H1 (cell line): ENCODE measurements at regions not wholly inside any gene's neighbourhood (a gene's known extent, or its start where the extent isn't known, plus 50 kb on each side); places are given as distances from the start of the nearest gene placed in this dataset.

ENCODE experiments used
- CTCF ChIA-PET: fragments of 300-600 bp; sonication (Branson Sonifier 250); formaldehyde crosslinking; loops from one replicate; lab custom pipeline; 2021; ENCODE audit not compliant: partially characterized antibody; lab: Charles Lee
- POLR2A ChIA-PET: fragments of 300-600 bp; sonication (Branson Sonifier 250); formaldehyde crosslinking; loops from one replicate; lab custom pipeline; 2021; ENCODE audit warnings: inconsistent platforms; ENCODE audit not compliant: partially characterized antibody; lab: Charles Lee
- DNase-seq, 2 experiments: peaks; one replicate each; pipeline versions ENCODE4 v3.0.0 to v3.0.0-alpha.2; 2010 to 2022; ENCODE audit warnings: low spot score in 2 of 2, low read depth in 1 of 2, mixed read lengths in 1 of 2
- FAIRE-seq: peaks from 2 replicates; lab custom pipeline; 2011; peaks lifted over from hg19 to GRCh38; lab: Jason Lieb, UNC
- H2AFZ ChIP-seq: 2 replicates; pipeline ENCODE4 v1.8.1; 2012; ENCODE audit warnings: low read length, inconsistent platforms
- H2AK5ac ChIP-seq: 2 replicates; pipeline ENCODE4 v1.6.1; 2013; ENCODE audit warnings: low read depth, low read length
- H2BK120ac ChIP-seq: replicated peaks from 2 replicates; pipeline ENCODE3; 2013; ENCODE audit warnings: low read depth, low read length, inconsistent platforms
- H2BK12ac ChIP-seq: 2 replicates; pipeline ENCODE4 v1.6.1; 2013; ENCODE audit warnings: low read depth, low read length
- H2BK15ac ChIP-seq: 2 replicates; pipeline ENCODE4 v1.6.1; 2013; ENCODE audit warnings: low read length
- H2BK20ac ChIP-seq: 2 replicates; pipeline ENCODE4 v1.6.1; 2013; ENCODE audit warnings: low read length
- H2BK5ac ChIP-seq: 2 replicates; pipeline ENCODE4 v1.6.1; 2013; ENCODE audit warnings: low read depth, low read length
- H3K14ac ChIP-seq: 2 replicates; pipeline ENCODE4 v1.6.1; 2013; ENCODE audit warnings: inconsistent platforms; ENCODE audit not compliant: insufficient read length
- H3K18ac ChIP-seq: 2 replicates; pipeline ENCODE4 v1.6.1; 2013; ENCODE audit warnings: low read length; ENCODE audit errors: extremely low read depth
- H3K23ac ChIP-seq: 2 replicates; pipeline ENCODE4 v1.6.1; 2013; ENCODE audit warnings: inconsistent platforms; ENCODE audit not compliant: insufficient read length
- H3K23me2 ChIP-seq: 2 replicates; pipeline ENCODE4 v1.6.1; 2013; ENCODE audit warnings: low read depth, low read length
- H3K27ac ChIP-seq: 2 replicates; pipeline ENCODE4 v1.6.1; 2011; ENCODE audit warnings: low read depth, low read length, inconsistent platforms
- H3K27me3 ChIP-seq, 4 experiments: replicated peaks in 1 of 4; 1 replicate in 1 of 4; 2 replicates in 3 of 4; pipeline versions ENCODE4 v1.6.1 to v1.8.1; 2011 to 2013; ENCODE audit warnings: low read length in 3 of 4, mild to moderate bottlenecking in 3 of 4, inconsistent platforms in 2 of 4, mixed read lengths in 2 of 4, moderate library complexity in 1 of 4; ENCODE audit not compliant: control insufficient read depth in 3 of 4, insufficient read depth in 3 of 4; ENCODE audit errors: extremely low read depth in 1 of 4
- H3K36me3 ChIP-seq, 4 experiments: 2 replicates each; pipeline versions ENCODE4 v1.6.1 to v1.8.1; 2011 to 2013; ENCODE audit warnings: mild to moderate bottlenecking in 4 of 4, low read length in 3 of 4, moderate library complexity in 2 of 4, control low read depth in 1 of 4, inconsistent platforms in 1 of 4; ENCODE audit not compliant: insufficient read depth in 4 of 4, control insufficient read depth in 2 of 4
- H3K4ac ChIP-seq: replicated peaks from 2 replicates; pipeline ENCODE3; 2013; ENCODE audit warnings: low read length, low read depth, mixed read lengths, inconsistent platforms; ENCODE audit not compliant: insufficient read length
- H3K4me1 ChIP-seq, 4 experiments: replicated peaks in 1 of 4; 1 replicate in 1 of 4; 2 replicates in 3 of 4; pipeline versions ENCODE4 v1.6.1 to v1.8.1; 2011 to 2013; ENCODE audit warnings: low read length in 3 of 4, inconsistent platforms in 2 of 4, mixed read lengths in 1 of 4; ENCODE audit not compliant: insufficient read depth in 4 of 4, control insufficient read depth in 3 of 4
- H3K4me2 ChIP-seq, 2 experiments: 2 replicates each; pipeline versions ENCODE4 v1.6.1 to v1.8.1; 2011 to 2013; ENCODE audit warnings: low read depth in 2 of 2, low read length in 2 of 2, control low read depth in 1 of 2, inconsistent platforms in 1 of 2, mild to moderate bottlenecking in 1 of 2; ENCODE audit not compliant: insufficient read depth in 1 of 2
- H3K4me3 ChIP-seq, 4 experiments: fragments of 200-600, 300-600 bp in 1 of 4; sonication (generic), shearing (Covaris generic), sonication (Bioruptor Twin) in 1 of 4; 2 replicates each; pipeline versions ENCODE4 v1.5.1 to v1.8.1; 2011 to 2016; ENCODE audit warnings: low read length in 4 of 4, low read depth in 3 of 4, control low read depth in 2 of 4, inconsistent platforms in 2 of 4, mild to moderate bottlenecking in 2 of 4, mixed read lengths in 1 of 4, moderate library complexity in 1 of 4; ENCODE audit not compliant: insufficient read depth in 2 of 4; ENCODE audit errors: extremely low read depth in 1 of 4
- H3K56ac ChIP-seq: replicated peaks from 2 replicates; pipeline ENCODE3; 2013; ENCODE audit warnings: low read depth, mild to moderate bottlenecking, mixed read lengths, low read length, inconsistent platforms; ENCODE audit not compliant: insufficient read length
- H3K79me1 ChIP-seq: 2 replicates; pipeline ENCODE4 v1.6.1; 2013; ENCODE audit warnings: low read depth, low read length, control low read depth
- H3K79me2 ChIP-seq, 2 experiments: 2 replicates each; pipeline versions ENCODE4 v1.6.1 to v1.8.1; 2012 to 2013; ENCODE audit warnings: low read length in 2 of 2, mild to moderate bottlenecking in 2 of 2, inconsistent platforms in 1 of 2; ENCODE audit not compliant: insufficient read depth in 2 of 2, control insufficient read depth in 1 of 2
- H3K9ac ChIP-seq, 4 experiments: replicated peaks in 1 of 4; 1 replicate in 1 of 4; 2 replicates in 3 of 4; pipeline versions ENCODE4 v1.6.1 to v1.8.1; 2011 to 2013; ENCODE audit warnings: low read depth in 3 of 4, low read length in 3 of 4, control low read depth in 2 of 4, mild to moderate bottlenecking in 2 of 4, moderate library complexity in 2 of 4, inconsistent platforms in 1 of 4; ENCODE audit errors: extremely low read depth in 1 of 4
- H3K9me3 ChIP-seq, 2 experiments: 2 replicates each; pipeline versions ENCODE4 v1.6.1 to v1.8.1; 2012 to 2013; ENCODE audit warnings: mild to moderate bottlenecking in 2 of 2, moderate library complexity in 2 of 2, control low read depth in 1 of 2, inconsistent platforms in 1 of 2, low read depth in 1 of 2, low read length in 1 of 2, mixed read lengths in 1 of 2; ENCODE audit not compliant: insufficient read depth in 2 of 2
- H4K20me1 ChIP-seq, 2 experiments: replicated peaks in 1 of 2; 2 replicates each; pipeline versions ENCODE3 to v1.8.1; 2011 to 2013; ENCODE audit warnings: inconsistent platforms in 2 of 2, low read length in 2 of 2, mild to moderate bottlenecking in 1 of 2; ENCODE audit not compliant: insufficient read depth in 2 of 2, control insufficient read depth in 1 of 2
- H4K5ac ChIP-seq: 2 replicates; pipeline ENCODE4 v1.6.1; 2013; ENCODE audit warnings: low read length, low read depth, mixed read lengths, inconsistent platforms; ENCODE audit not compliant: insufficient read length
- H4K8ac ChIP-seq: 2 replicates; pipeline ENCODE4 v1.8.0; 2013; ENCODE audit warnings: mild to moderate bottlenecking, moderate library complexity, low read length, inconsistent platforms; ENCODE audit not compliant: insufficient read depth; ENCODE audit errors: extremely low read depth
- H4K91ac ChIP-seq: replicated peaks from 2 replicates; pipeline ENCODE3; 2013; ENCODE audit warnings: low read length, mixed read lengths, inconsistent platforms; ENCODE audit not compliant: insufficient read length
- CBX8 ChIP-seq: fragments of 300-800, 300-1000 bp; sonication (generic); IDR thresholded peaks from 2 replicates; pipeline ENCODE4 v1.7.1; 2016; ENCODE audit warnings: low read depth, low read length, borderline replicate concordance
- HDAC2 ChIP-seq, 2 experiments: fragments of 300-600 bp in 1 of 2; sonication (generic) in 1 of 2; IDR thresholded peaks; 2 replicates each; pipeline ENCODE4 v1.6.1; 2011 to 2012; ENCODE audit warnings: low read depth in 2 of 2, low read length in 2 of 2, mild to moderate bottlenecking in 2 of 2, moderate library complexity in 2 of 2, borderline replicate concordance in 1 of 2, inconsistent platforms in 1 of 2
- JUN ChIP-seq: IDR thresholded peaks from 2 replicates; pipeline ENCODE4 v1.6.1; 2011; ENCODE audit warnings: low read depth, mild to moderate bottlenecking, improper control_type of control experiment, low read length
- SP1 ChIP-seq: IDR thresholded peaks from 2 replicates; pipeline ENCODE4 v1.6.1; 2011; ENCODE audit warnings: low read depth, low read length
- WGBS, 2 experiments: shearing (Covaris generic) in 1 of 2; methylation state at CpG; one replicate each; pipeline versions ENCODE4 v1.1.6 to v1.1.7; 2013 to 2015; ENCODE audit warnings: low lambda C conversion rate in 2 of 2, mixed read lengths in 2 of 2, inconsistent platforms in 1 of 2, low coverage in 1 of 2, missing lambda C conversion rate in 1 of 2; ENCODE audit not compliant: insufficient replicate concordance in 2 of 2, insufficient coverage in 1 of 2, insufficient read length in 1 of 2; ENCODE audit errors: extremely low coverage in 1 of 2, missing lambda C conversion rate in 1 of 2; 5-methylcytosine and 5-hydroxymethylcytosine counted together

GRCh38 chr17:33676444-33676843 is 383.3 kb upstream of the ASIC2 start:
- H2BK5ac ChIP-seq = no peak overlapping the region
- FAIRE-seq = no peak
- no peak for TF ChIP-seq JUN
- no peak for TF ChIP-seq CBX8
- TF ChIP-seq SP1 = no peak
- TF ChIP-seq HDAC2 (IDR thresholded peaks at IDR 0.05; ENCODE audit: borderline replicate concordance in 1 of 2, low read depth in 2 of 2, low read length in 2 of 2) = no peak

More at GRCh38 chr17:33676444-33676843, 383.3 kb upstream of the ASIC2 start:
- H2BK120ac ChIP-seq = no peak overlapping the region
- no peak for DNase-seq
- no peaks in the 10 kb centered on the region for H3K23me2 ChIP-seq
- POLR2A ChIA-PET = no interaction called here
- no peaks in the 10 kb centered on the region for H3K79me2 ChIP-seq
- H3K23ac ChIP-seq = no peak overlapping the region
- no peak overlapping the region for H3K18ac ChIP-seq
- H3K36me3 ChIP-seq = no peaks in the 10 kb centered on the region
- no peak overlapping the region for H2AK5ac ChIP-seq
- H3K9me3 ChIP-seq = no peaks in the 10 kb centered on the region
- H3K4me3 ChIP-seq = no peak overlapping the region
- no peak overlapping the region for H3K9ac ChIP-seq
- CTCF ChIA-PET = interaction anchor here (1.0 to 6.7 kb wide), 9 partner anchors 9 to 158 kb away, joined by 3 to 58 read pairs (median 6); no protein-coding TSS in a partner anchor
- no peak overlapping the region for H2BK12ac ChIP-seq
- H3K4me2 ChIP-seq = no peak overlapping the region
- no peaks in the 10 kb centered on the region for H3K27me3 ChIP-seq
- no peak overlapping the region for H2BK20ac ChIP-seq
- no peak overlapping the region for H4K5ac ChIP-seq
- H4K91ac ChIP-seq = no peak overlapping the region
- H4K8ac ChIP-seq = no peak overlapping the region
- no peak overlapping the region for H3K27ac ChIP-seq
- 76% methylated on average over 3 of the region's 3 CpGs; no CpG with 5 or more reads in 1 of the 2 experiments for WGBS, 2 experiments
- no peak overlapping the region for H2BK15ac ChIP-seq
- no peak overlapping the region for H3K14ac ChIP-seq
- no peak overlapping the region for H3K4ac ChIP-seq
- H3K79me1 ChIP-seq = no peaks in the 10 kb centered on the region
- H4K20me1 ChIP-seq = no peaks in the 10 kb centered on the region
- no peak overlapping the region for H3K56ac ChIP-seq
- H3K4me1 ChIP-seq = no peaks in the 10 kb centered on the region; a peak in 1 of 7 replicates
- no peak overlapping the region for H2AFZ ChIP-seq
